ENCODE measurements at regions not wholly inside any gene's neighbourhood (a gene's known extent, or its start where the extent isn't known, plus 50 kb on each side); places are given as distances from the start of the nearest gene placed in this dataset.

DNA sequence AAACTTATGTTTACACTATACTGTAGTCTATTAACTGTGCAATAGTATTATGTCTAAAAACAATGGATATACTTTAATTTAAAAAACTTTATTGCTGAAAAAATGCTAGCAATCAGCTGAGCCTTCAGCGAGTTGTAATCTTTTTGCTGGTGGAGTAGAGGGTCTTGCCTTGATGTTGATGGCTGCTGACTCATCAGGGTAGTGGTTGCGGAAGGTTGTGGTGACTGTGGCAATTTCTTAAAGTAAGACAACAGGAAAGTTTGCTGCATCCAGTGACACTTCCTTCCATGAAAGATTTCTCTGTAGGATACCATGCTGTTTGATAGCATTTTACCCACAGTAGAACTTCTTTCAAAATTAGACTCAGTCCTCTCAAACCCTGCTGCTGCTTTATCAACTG is 234.7 kb upstream of the CSF3R start:
- no peak for DNase-seq (ENCODE audit: low read depth)

DNA sequence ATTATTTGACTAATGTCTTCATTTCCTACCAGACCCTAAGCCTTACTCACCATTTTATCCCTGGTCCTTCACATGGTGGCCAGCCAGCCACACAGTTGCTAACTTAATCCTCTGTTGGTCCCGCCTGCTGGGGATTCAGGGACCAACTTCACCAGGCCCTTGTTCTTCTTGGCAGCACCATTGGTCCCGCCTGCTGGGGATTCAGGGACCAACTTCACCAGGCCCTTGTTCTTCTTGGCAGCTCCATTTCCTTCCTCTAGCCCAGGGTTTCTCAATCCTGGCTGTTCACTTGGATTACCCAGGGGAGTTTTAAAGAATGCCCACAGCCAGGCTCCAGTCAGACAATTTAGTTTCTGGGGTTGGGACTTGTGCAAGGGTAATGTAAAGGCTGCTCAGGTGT is 233.1 kb upstream of the CSF3R start:
- DNase-seq (ENCODE audit: low read depth): no peak

DNA sequence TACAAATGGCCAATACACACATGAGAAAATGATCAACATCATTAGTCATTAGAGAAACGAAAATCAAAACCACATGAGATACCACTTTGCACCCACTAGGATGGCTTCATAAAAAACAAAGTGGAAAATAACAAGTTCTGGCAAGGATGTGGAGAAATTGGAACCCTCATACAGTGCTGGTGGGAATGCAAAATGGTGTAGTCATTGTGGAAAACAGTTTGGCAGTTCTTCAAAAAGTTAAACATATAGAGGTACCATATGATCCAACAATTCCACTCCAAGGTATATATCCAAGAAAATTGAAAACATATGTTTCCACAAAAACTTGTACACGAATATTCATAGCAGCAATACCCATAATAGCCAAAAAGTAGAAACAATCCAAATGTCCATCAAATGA is 231.6 kb upstream of the CSF3R start:
- no peak for DNase-seq (ENCODE audit: low read depth)

DNA sequence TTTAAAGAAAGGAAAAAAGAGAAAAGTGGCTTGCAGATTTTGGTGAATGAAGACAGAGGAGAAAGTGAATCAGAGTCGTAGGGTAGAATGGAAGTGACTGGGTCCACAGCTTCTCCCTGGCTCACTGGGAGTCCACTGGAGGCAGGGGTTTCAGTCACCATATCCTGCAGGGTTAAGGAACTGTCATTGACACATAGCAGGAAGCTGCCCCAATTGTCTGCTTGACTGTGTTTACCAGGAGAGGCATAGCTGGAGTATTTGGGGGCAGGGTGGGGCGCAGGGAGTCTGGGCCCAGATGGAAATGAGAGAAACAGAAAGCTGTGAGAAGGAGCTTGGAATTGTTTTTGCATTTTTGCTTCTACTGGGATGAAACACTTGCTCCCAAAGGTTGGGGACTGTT is 228.8 kb upstream of the CSF3R start:
- DNase-seq (ENCODE audit: low read depth): no peak

DNA sequence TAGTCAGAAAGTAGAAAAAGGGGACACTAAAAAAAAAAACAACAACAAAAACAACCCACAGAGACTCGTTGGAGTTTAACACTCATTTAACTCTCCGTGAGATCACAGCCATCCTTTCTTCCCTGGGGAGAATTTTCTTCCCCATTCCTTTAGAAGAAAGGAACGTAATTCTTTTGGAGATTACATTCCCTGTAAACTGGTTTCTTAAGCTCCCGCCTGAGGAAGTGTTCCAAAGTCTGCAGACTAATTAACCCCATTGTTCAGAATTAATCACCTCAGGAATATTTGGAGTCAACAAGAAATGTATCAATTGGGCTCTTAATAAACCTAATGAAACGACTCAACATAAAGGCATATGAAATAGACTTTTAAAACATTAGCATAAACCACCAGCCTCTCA is 228.2 kb upstream of the CSF3R start:
- no peak for DNase-seq (ENCODE audit: low read depth)

DNA sequence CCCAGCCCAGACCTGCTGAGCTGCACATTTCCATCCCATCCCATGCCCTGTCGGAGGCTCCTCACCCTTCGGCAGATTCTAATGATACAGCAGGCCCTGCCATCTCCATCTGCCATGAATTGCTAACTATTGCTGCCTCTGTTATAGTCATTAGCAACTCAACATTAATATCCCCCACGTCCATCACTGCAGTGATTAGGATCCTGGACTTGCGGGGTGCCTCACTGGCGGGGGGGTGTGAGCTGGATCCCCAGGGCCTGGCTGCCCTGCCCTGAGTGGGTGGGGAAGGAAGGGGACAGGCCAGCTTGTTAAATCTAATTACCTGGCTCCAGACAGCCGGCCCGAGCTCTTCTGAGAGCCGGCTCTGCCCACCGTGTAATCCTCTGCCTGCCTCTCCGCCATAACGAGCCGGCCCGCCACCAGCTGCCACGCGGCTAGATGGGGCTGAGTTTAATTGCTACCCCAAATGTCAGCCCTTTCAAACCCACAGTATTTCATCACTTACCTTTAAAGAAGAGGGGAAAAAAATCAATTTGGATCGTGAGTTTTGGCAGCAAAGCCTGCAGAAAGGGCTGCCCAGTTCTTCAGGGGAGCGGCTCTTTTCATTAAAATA is 227.3 kb upstream of the CSF3R start:
- DNase-seq (ENCODE audit: low read depth): no peak

DNA sequence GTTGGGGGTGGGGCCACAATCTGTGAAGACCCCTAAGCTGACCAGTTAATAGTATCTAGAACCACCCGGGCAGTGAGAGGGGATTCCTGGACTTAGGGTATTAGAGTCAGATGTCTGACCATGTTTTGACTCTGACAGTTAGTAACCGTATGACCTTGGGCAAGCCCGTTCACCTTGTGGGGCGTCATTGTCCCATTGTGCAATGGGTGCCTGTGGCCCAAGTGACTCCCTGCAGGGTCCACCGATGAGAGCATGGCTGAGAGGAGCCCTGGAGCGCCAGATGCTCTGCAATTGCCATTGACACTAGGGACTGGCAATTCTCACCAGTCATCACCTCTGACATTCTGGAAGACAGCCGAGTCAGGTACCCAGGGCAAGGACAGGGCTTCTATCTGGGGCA is 225.9 kb upstream of the CSF3R start:
- no peak for DNase-seq (ENCODE audit: low read depth)

DNA sequence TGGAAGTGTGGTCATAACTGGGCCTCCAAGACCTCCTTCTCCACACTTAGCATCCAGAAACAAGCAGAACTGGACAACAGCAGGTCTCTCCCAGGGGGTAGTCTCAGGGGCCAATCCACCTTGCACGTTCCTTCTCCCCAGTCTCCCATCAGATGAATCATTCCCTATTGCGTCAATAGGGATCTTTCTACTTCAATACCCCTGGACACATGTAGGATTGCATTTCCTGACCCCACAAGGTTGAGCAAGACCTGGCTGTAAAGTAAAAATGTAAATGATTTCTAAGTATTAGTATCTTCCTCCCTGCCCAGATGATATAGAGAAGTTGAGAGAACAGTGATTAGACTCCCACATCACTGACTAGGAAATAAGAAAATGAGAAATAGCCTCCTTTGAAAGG is 224.5 kb upstream of the CSF3R start:
- no peak for DNase-seq (ENCODE audit: low read depth)

DNA sequence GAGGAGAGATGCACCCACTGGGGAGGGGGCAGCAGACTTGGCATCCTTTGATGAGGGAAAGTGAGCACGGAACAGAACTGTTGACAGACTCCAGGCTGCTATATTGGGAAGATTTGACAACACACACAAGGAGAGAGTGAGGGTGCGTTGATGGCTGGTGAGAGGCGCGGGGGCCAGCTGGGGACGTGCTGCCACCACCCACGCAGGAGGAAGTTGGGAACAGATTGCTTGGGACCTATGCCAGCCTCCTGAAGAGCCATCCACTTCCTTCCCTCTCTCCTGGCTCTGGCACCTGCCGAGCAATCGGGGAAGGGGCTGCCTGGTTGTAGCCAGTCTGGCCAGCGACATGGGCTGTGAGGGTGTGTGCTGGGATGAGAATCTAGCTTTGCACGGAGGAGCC is 223.7 kb upstream of the CSF3R start:
- DNase-seq (ENCODE audit: low read depth): no peak

DNA sequence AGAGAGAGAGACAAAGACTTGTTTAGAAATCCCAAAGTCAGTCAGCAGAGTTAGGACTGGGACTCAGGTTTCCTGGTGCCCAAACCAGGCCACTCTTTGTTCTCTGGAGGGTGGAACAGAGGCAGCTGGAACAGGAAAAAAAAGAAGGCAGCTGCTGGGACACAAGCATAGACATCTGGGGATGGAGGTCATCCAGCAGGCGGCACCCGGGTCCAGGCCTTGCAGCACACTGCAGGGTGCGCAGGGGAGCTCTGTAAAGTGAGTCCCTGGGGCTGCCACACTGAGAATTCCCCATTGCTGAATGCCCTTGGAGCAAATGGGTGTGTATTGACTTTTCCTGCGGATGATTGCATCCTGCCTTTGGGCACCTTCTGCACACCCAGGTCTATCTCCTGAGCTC is 222.9 kb upstream of the CSF3R start:
- no peak for DNase-seq (ENCODE audit: low read depth)

DNA sequence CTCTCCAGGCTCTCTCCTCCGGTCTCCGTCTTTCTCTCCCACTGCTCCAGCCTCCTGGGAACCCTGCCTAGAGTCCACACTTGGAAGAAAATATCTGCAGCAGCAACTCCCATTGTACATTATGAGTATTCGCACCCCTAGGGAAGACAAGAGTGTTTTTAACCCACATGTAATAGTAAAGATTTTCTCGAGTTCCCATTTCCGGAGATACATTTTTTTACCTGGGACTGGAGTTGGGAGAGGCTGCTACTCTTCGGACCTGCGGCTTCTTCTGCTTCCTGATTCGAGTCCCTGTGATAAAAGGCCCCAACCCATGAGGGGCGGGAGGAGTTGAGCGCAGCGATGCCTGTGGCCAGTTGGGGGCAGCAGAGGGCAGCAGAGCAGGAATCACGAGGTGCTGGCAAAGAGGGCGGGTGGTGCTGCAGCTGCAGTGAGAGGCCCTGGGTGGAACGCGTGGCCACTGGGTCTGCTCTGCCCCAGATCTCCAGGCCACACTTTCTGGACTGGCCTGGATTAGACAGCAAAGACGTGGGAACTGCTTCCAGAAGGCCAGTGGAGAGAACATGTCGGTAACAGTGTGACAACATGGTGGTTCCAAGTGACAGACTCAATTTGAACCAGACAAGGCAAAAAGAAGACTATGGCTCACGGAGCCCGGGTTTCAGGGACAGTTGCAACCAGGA is 221.0 kb upstream of the CSF3R start:
- peak; percentile 30 for DNase-seq (ENCODE audit: low read depth)

DNA sequence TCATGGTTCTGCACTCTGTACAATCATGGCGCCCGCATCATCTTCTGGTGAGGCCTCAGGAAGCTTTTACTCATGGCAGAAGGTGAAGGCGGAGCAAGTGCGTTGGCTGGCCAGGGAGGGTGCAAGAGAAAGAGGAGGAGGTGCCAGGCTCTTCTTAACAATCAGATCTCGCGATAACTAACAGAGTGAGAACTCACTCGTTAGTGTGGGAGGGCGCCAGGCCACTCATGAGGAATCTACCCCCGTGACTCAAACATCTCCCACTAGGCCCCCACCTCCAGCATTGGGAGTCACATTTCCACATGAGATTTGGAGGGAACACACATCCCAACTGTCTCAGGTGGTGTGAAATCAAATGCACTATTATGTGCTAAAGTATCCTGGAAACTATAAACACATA is 220.2 kb upstream of the CSF3R start:
- DNase-seq (ENCODE audit: low read depth): no peak

DNA sequence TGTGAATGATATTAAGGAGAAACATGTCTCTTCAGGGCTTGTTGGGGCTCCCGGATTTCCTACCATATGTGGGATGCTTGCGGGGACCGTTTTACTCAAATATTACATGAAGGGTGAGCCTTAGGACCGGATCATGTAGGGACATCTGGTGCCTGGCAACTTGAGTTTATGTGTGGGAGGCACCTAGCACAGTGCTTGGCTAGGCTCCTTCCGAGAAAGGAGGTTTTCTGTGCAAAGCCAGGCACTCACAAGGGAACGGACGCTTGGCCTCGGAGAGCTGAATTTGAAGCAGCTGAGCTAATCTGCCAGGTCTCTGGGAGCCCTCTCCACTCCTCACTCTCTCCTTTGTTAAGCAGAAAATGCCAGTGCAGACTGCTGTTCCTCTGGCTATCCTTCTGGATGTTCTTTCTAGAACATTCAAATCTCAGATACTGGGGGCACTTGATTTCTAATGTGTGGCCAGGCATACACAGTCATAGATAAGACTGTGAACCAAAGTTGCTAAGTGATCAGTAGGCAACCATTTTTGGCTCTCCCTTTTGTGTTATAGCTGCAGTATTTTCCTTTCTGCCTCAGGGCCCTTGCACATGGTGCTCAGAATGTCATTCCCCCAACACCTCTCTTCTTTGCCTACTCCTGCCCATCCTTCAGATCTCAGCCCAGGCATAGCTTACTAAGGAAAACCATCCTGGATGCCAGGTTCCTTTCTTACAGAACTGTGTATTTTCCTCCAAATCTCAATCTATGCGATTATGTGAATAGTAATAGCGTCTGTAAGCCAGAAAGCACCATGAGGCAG is 216.6 kb upstream of the CSF3R start:
- DNase-seq (ENCODE audit: low read depth): no peak

DNA sequence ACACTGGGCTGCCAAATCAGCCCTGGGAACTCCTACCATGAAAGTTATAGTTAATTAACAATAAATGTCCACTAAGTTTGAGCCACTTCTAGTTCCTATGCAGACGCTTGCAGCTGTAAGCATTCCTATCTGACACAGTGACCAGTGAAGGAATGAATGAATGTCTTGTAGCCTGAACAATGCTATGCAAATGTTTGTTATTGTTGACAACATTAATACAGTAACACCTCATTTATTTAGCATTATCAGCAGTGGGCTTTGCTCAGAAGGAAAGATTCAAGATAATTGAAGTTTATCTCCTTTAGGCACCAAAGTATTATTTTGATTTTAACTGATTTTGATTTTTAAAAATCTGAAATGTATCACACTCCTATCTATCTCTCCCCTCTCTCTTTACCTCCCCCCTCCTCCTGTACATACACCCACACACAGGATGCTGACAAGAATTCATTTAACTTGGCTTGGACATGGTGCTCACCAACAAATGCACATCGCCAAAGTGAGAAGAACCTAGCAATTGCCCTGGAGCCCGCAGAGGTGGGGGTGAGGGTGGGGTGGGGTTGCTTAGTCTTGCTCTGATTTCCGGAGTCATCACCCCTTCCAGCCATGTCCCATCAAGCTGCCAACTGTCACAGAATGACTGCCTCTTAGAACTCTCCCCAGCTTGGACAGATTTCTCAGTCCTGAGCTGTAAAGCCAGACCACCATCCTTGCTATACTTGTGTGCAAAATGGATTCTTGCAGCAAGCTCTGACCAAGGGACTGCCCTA is 215.3 kb upstream of the CSF3R start:
- no peak for DNase-seq (ENCODE audit: low read depth)

DNA sequence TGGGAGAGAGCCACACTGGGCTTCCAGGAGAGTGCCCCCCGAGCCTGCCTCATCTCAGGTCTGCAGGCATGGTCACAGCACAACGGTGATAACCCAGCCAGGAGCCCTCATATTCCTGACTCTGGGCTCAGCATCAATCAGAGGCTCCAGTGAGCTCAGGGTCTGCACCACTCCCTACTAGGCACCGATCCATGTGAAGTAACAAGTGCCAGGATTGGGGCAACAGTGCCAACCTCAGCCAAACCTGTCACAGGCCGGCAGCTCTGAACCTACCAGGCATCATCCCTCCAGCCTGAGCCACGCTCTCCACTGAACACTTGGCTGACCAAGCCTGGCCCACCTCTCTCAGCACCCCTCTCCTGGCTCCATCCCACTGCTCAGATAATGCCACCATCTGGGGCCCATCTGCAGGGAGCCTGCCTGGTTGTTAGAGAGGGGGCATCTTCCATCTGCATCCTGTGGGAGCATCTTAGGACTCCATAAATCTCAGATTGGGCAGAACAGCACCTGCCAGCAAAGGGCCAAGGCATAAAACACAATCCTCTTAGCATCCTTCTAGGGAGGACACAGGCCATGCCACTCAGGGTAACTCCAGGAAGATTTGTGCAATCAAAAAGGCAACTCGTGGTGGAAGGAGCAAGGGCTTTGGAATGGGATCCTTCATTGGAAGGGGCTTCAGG is 213.7 kb upstream of the CSF3R start:
- DNase-seq (ENCODE audit: low read depth): no peak

DNA sequence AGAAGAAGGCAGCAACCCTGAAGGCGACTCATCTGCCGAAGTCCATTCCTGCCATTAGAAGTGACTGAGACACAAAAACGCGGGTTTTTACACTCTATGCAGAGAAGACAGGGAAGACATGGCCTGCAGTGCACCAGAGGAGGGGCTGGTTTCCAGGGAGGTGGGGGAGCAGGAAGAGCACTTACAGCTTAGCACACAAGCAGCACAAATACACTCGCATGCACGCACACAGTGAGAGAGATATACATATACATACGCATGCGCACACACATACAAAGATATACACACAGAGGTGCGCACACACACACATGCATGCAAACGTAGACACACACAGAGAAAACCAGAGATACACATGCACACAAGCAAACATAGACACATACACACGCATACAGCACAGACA is 210.9 kb upstream of the CSF3R start:
- DNase-seq (ENCODE audit: low read depth): no peak

DNA sequence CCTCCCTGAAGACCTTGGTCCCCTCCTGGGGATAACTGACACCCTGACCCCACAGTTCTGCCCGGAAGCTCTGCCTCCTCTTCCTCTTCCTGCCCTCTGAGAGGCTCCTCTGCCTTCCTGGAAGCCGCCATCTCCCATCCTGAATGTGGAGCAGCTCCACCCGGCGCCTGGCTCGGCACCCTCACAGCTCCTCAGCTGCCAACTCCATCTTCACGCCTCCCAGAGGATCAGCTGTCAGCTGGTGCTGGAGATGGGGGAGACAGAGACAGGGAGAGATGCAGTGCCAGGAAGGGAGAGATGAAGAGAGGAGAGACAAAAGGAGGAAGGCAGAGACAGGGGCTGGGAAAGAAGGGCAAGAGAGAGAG is 210.4 kb upstream of the CSF3R start:
- DNase-seq (ENCODE audit: low read depth): no peak

DNA sequence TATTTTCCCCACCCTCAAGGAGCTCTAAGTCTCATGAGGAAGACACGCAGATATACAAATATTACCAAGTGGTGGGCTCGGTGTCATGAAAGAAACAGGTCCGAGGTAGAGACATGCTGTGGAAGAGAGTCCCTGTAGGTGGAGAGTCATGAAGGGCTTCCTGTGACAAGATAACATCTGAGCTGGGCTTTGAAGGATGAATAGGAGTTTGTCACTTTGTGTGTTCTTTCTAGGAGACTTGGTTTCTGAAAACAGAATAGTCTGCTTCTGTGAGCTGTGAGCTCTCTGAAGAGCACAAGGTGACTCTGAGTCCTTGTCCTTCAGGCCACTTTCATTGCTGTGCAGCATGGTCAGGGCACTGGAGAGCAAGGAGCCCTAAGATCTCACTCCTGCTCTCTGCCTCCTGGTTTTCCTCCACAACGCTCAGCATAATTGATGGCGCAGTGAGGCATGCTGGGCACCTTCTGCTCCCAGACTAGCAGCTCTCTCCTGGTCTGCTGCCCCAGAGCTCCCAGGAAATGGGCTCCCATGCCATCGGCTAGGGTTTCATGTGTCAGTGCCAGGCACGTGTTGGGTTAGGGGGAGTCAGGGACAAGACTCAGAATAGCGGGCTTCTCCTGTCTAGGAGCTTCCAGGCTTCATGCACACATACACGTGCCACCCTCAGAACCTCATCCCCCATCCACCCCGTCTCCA is 209.9 kb upstream of the CSF3R start:
- DNase-seq (ENCODE audit: low read depth): no peak

DNA sequence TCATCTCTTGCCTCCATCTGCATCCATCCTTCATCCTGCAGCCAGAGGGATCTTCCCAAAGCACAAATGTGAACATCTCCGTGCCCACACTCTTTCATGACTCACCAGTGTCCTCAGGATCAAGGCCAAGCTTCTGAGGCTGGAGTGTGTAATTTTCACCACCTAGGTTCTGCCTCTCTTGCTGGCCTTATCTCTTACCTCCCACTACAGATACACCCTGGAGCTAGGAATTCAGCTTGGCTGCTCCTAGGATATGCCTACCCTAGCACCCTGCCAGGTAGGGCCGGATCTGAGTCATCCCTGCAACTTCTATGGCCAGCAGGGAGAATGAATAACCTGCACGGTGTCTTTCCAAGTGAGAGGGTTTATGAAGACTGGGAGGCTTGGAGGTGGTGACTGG is 208.7 kb upstream of the CSF3R start:
- no peak for DNase-seq (ENCODE audit: low read depth)

DNA sequence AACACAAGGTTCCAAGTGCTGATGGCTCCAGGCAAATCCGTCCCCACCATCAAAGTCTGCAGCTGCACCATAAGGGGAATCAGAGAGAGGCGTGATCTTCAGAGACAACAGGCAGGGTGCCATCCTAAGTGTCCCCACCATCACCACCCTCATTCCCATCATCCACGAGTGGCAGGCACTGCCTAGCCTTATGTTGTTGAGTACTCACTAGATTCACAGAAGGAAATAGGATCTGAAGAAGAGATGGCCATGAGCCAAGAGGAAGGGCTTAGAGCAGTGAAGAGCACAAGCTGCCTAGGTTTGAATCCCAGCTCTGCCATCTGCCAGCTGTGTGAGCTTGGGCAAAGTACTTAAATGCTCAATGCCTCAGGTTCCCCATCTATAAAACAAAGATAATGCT is 207.3 kb upstream of the CSF3R start:
- DNase-seq (ENCODE audit: low read depth): no peak

DNA sequence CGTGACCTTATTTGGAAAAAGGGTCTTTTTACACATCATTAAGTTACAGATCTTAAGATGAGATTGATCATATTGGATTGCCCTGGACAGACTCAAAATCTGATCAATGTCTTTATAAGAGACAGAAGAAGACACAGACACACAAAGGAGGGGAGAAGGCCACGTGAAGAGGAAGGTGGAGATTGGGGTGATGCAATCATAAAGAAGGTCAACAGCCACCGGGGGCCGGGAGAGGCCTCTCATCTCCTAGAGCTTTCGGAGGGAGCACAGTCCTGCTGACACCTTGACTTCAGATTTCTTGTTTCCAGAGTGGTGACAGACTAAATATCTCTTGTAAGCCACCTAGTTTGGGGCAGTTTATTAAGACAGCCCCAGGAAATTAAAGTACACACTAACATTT is 204.6 kb upstream of the CSF3R start:
- no peak for DNase-seq (ENCODE audit: low read depth)

Measured in fibroblast of the conjunctiva (primary cell).